IMR-90 (cell line): ENCODE measurements at regions not wholly inside any gene's neighbourhood (a gene's known extent, or its start where the extent isn't known, plus 50 kb on each side); places are given as distances from the start of the nearest gene placed in this dataset.

ENCODE experiments used
- BHLHE40 ChIP-seq: fragments of 150-350 bp; IDR thresholded peaks from 2 replicates; pipeline ENCODE4 v1.6.1; 2016; ENCODE audit warnings: mild to moderate bottlenecking, low read depth, low read length
- MXI1 ChIP-seq: IDR thresholded peaks from 2 replicates; pipeline ENCODE4 v1.6.1; 2012; ENCODE audit warnings: low read depth, mild to moderate bottlenecking, low read length, moderate library complexity, borderline replicate concordance
- RCOR1 ChIP-seq: IDR thresholded peaks from 2 replicates; pipeline ENCODE4 v1.6.1; 2012; ENCODE audit warnings: mild to moderate bottlenecking, low read length, improper control_type of control experiment; ENCODE audit not compliant: insufficient replicate concordance
- SMC3 ChIP-seq: fragments of 150-350 bp; IDR thresholded peaks from 2 replicates; pipeline ENCODE4 v1.6.1; 2016; ENCODE audit warnings: low read depth, mild to moderate bottlenecking, antibody characterized with exemption, low read length, moderate library complexity
- TF ChIP-seq, protein P1 (sequence below): conservative IDR thresholded peaks from 2 replicates; pipeline ENCODE4 v1.5.1; 2012; ENCODE audit warnings: mild to moderate bottlenecking, low read depth, low read length, improper control_type of control experiment

GRCh38 chr5:5005353-5005752 is 134.8 kb upstream of the ADAMTS16 start:
- no peak for TF ChIP-seq SMC3
- TF ChIP-seq MXI1: no peak
- TF ChIP-seq, protein P1, sequence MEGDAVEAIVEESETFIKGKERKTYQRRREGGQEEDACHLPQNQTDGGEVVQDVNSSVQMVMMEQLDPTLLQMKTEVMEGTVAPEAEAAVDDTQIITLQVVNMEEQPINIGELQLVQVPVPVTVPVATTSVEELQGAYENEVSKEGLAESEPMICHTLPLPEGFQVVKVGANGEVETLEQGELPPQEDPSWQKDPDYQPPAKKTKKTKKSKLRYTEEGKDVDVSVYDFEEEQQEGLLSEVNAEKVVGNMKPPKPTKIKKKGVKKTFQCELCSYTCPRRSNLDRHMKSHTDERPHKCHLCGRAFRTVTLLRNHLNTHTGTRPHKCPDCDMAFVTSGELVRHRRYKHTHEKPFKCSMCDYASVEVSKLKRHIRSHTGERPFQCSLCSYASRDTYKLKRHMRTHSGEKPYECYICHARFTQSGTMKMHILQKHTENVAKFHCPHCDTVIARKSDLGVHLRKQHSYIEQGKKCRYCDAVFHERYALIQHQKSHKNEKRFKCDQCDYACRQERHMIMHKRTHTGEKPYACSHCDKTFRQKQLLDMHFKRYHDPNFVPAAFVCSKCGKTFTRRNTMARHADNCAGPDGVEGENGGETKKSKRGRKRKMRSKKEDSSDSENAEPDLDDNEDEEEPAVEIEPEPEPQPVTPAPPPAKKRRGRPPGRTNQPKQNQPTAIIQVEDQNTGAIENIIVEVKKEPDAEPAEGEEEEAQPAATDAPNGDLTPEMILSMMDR: no peak
- TF ChIP-seq RCOR1: no peak
- no peak for TF ChIP-seq BHLHE40
